K562 (cell line): ENCODE measurements at regions not wholly inside any gene's neighbourhood (a gene's known extent, or its start where the extent isn't known, plus 50 kb on each side); places are given as distances from the start of the nearest gene placed in this dataset.

ENCODE experiments used
- ATAC-seq: fragments of 200-7000 bp; cut with Tn5 transposase; 3 replicates; pipeline ENCODE4 v1.9.1; 2020; ENCODE audit warnings: moderate library complexity
- BruUV-seq: library from RNA; stranded (reverse); fragments of 400-500 nt; replicated peaks from 2 replicates; lab custom pipeline; 2021; lab: Mats Ljungman, UMichigan
- CTCF ChIA-PET: fragments of 300-600 bp; formaldehyde crosslinking; extraction: SDS; loops from one replicate; lab custom pipeline; 2021; ENCODE audit warnings: low intra/inter-chr PET ratio; lab: Yijun Ruan, JAX
- POLR2A ChIA-PET: fragments of 300-600, 350-650 bp; sonication (Branson Sonifier 250); formaldehyde crosslinking; extraction: SDS; loops from one replicate; lab custom pipeline; 2021; ENCODE audit warnings: antibody characterized with exemption, inconsistent platforms; lab: Yijun Ruan, JAX
- DNase-seq, 4 experiments: peaks; one replicate each; pipeline versions ENCODE4 v3.0.0 to v3.0.0-alpha.2; 2011 to 2018; ENCODE audit warnings: low spot score in 3 of 4, mixed read lengths in 3 of 4; ENCODE audit errors: extremely low read depth in 1 of 4
- FAIRE-seq: peaks from 2 replicates; lab custom pipeline; 2011; peaks lifted over from hg19 to GRCh38; lab: Jason Lieb, UNC
- H2AFZ ChIP-seq: 2 replicates; pipeline ENCODE4 v1.6.0; 2011; ENCODE audit warnings: low read depth, low read length, control low read depth, inconsistent platforms
- H3K27ac ChIP-seq: fragments of 200-600 bp; 3 replicates; pipeline ENCODE4 v1.8.0; 2011; ENCODE audit warnings: low read depth, mild to moderate bottlenecking, control low read depth, inconsistent platforms, low read length, moderate library complexity, mixed read lengths; ENCODE audit errors: extremely low read depth
- H3K27me3 ChIP-seq, 2 experiments: fragments of 300-600 bp in 1 of 2; 2 replicates in 1 of 2; 3 replicates in 1 of 2; pipeline versions ENCODE4 v1.6.0 to v1.8.0; 2011; ENCODE audit warnings: inconsistent platforms in 2 of 2, low read length in 2 of 2, mild to moderate bottlenecking in 1 of 2, mixed read lengths in 1 of 2, moderate library complexity in 1 of 2; ENCODE audit not compliant: control insufficient read depth in 2 of 2, insufficient read depth in 2 of 2
- H3K36me3 ChIP-seq: fragments of 300-600 bp; 3 replicates; pipeline ENCODE4 v1.8.0; 2011; ENCODE audit warnings: mild to moderate bottlenecking, low read length, inconsistent platforms; ENCODE audit not compliant: control insufficient read depth, insufficient read depth
- H3K4me1 ChIP-seq, 2 experiments: fragments of 200-600 bp in 1 of 2; replicated peaks in 1 of 2; 2 replicates in 1 of 2; 3 replicates in 1 of 2; pipeline versions ENCODE4 v1.5.1 to v1.8.0; 2011; ENCODE audit warnings: inconsistent platforms in 2 of 2, low read length in 2 of 2, mild to moderate bottlenecking in 1 of 2, mixed read lengths in 1 of 2, moderate library complexity in 1 of 2; ENCODE audit not compliant: control insufficient read depth in 2 of 2, insufficient read depth in 2 of 2
- H3K4me2 ChIP-seq: 2 replicates; pipeline ENCODE4 v1.6.1; 2011; ENCODE audit warnings: low read length, control low read depth, inconsistent platforms, mixed read lengths; ENCODE audit not compliant: insufficient read depth
- H3K4me3 ChIP-seq: fragments of 200-600 bp; sonication (generic), shearing (Covaris generic); 2 replicates; pipeline ENCODE4 v1.5.1; 2016; ENCODE audit warnings: control low read depth, inconsistent platforms
- H3K79me2 ChIP-seq: fragments of 200-600 bp; 3 replicates; pipeline ENCODE4 v1.8.0; 2011; ENCODE audit warnings: low read length, inconsistent platforms; ENCODE audit not compliant: control insufficient read depth, insufficient read depth
- H3K9ac ChIP-seq, 2 experiments: 2 replicates each; pipeline versions ENCODE4 v1.6.0 to v1.6.1; 2011; ENCODE audit warnings: low read depth in 2 of 2, low read length in 2 of 2, control low read depth in 1 of 2, inconsistent platforms in 1 of 2, mild to moderate bottlenecking in 1 of 2, mixed read lengths in 1 of 2; ENCODE audit not compliant: insufficient read depth in 1 of 2
- H3K9me1 ChIP-seq: one replicate; pipeline ENCODE4 v1.6.0; 2011; ENCODE audit warnings: inconsistent platforms, mild to moderate bottlenecking, low read length, moderate library complexity; ENCODE audit not compliant: control insufficient read depth, insufficient read depth
- H3K9me3 ChIP-seq: replicated peaks from 2 replicates; pipeline ENCODE4 v1.5.1; 2011; ENCODE audit warnings: low read depth, low read length, inconsistent platforms; ENCODE audit not compliant: control insufficient read depth, insufficient read depth
- H4K20me1 ChIP-seq: replicated peaks from 2 replicates; pipeline ENCODE4 v1.6.1; 2011; ENCODE audit warnings: low read length, inconsistent platforms, mixed read lengths; ENCODE audit not compliant: control insufficient read depth, insufficient read depth
- CLOCK ChIP-seq: fragments of 250-450 bp; sonication (Bioruptor Pico); IDR thresholded peaks from 2 replicates; pipeline ENCODE4 v1.4.0; 2020; ENCODE audit warnings: mild to moderate bottlenecking, moderate library complexity, borderline replicate concordance
- MAFG ChIP-seq: fragments of 450-650 bp; conservative IDR thresholded peaks from 2 replicates; pipeline ENCODE4 v1.6.1; 2016; ENCODE audit warnings: missing genetic modification characterization, missing compliant biosample characterization
- NFYB ChIP-seq: IDR thresholded peaks from 2 replicates; pipeline ENCODE4 v1.6.1; 2011; ENCODE audit warnings: mild to moderate bottlenecking, moderate library complexity; ENCODE audit not compliant: insufficient read length; ENCODE audit errors: extremely low read depth
- PPARD ChIP-seq: fragments of 250-450 bp; sonication (Bioruptor Pico); IDR thresholded peaks from 2 replicates; pipeline ENCODE4 v1.8.0; 2022; ENCODE audit warnings: inconsistent platforms, mild to moderate bottlenecking, moderate library complexity
- SMAD1 ChIP-seq: fragments of 150-350 bp; IDR thresholded peaks from 2 replicates; pipeline ENCODE4 v1.6.1; 2014; ENCODE audit warnings: low read length, low read depth; ENCODE audit not compliant: partially characterized antibody
- TAF15 ChIP-seq: fragments of 200-400 bp; formaldehyde crosslinking; IDR thresholded peaks from 2 replicates; pipeline ENCODE4 v1.6.1; 2017; ENCODE audit warnings: mild to moderate bottlenecking, low read depth, low read length, moderate library complexity
- ZNF143 ChIP-seq: sonication (generic); formaldehyde crosslinking; IDR thresholded peaks from 2 replicates; pipeline ENCODE4 v1.9.0; 2022; ENCODE audit warnings: mild to moderate bottlenecking, missing genetic modification reagents
- ZNF175 ChIP-seq: fragments of 200-800 bp; sonication (Bioruptor generic); IDR thresholded peaks from 2 replicates; pipeline ENCODE4 v1.6.1; 2016; ENCODE audit warnings: low read depth, mild to moderate bottlenecking, missing genetic modification characterization, missing compliant biosample characterization
- WGBS: fragments of 100-300 bp; shearing (Covaris generic); methylation state at CpG from one replicate; pipeline ENCODE4 v1.1.6; 2016; ENCODE audit warnings: low coverage, mixed read lengths; ENCODE audit not compliant: insufficient coverage; ENCODE audit errors: missing lambda C conversion rate; 5-methylcytosine and 5-hydroxymethylcytosine counted together
- in situ Hi-C: fragments of 300-500 bp; cut with MboI; formaldehyde crosslinking; loops from 4 replicates; pipeline ENCODE4 v1.15.0; 2018; ENCODE audit warnings: inconsistent platforms, mixed read lengths
- intact Hi-C: fragments of 100-400 bp; cut with micrococcal nuclease; formaldehyde crosslinking; loops from 2 replicates; pipeline ENCODE4 v1.14.2; 2022
- TF ChIP-seq, protein P1 (sequence below): sonication (generic); formaldehyde crosslinking; IDR thresholded peaks from 2 replicates; pipeline ENCODE4 v1.8.1; 2023; ENCODE audit warnings: mild to moderate bottlenecking, missing genetic modification reagents

DNA sequence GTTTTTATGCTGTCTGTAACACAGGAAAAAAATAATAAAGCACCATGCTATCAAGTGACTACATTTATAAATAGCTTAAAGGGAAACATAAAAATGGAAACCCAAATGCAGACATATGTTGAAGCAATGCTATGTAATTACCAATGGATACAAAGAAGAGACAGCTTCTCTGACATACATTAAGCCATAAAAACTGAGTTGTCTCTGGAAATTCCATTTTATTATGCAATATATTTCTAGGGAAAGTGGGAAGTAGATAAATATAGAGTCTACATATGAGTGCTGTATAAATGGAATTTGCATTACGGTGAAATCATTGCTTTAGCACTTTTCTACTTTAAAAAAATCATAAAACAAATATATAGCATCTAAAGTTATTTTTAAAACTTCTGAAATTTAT, 135.2 kb upstream of the COL11A1 start:
- H3K4me1 ChIP-seq, result no peaks in the 10 kb centered on the region
- no peak overlapping the region for H3K9ac ChIP-seq
- POLR2A ChIA-PET, result no interaction called here
- no peaks in the 10 kb centered on the region for H3K9me3 ChIP-seq
- FAIRE-seq (no peak), ATAC-seq (no peak), DNase-seq (no peak)
- H3K79me2 ChIP-seq, result no peaks in the 10 kb centered on the region
- no peaks in the 10 kb centered on the region for H3K27me3 ChIP-seq
- no peak overlapping the region for H3K4me3 ChIP-seq
- H3K4me2 ChIP-seq, result no peak overlapping the region
- H3K27ac ChIP-seq, result no peak overlapping the region
- H4K20me1 ChIP-seq, result no peaks in the 10 kb centered on the region
- 4% methylated on average over 1 of the region's 1 CpG for WGBS
- BruUV-seq, result no TSS peak
- H2AFZ ChIP-seq, result no peak overlapping the region
- CTCF ChIA-PET, result no interaction called here
- in situ Hi-C loops, result no loop called here
- no peaks in the 10 kb centered on the region for H3K9me1 ChIP-seq
- intact Hi-C loops, result no loop called here
- H3K36me3 ChIP-seq, result no peaks in the 10 kb centered on the region
- TF ChIP-seq CLOCK (CRISPR knock-in tag) (no peak), NFYB (no peak), SMAD1 (no peak), ZNF175 (CRISPR knock-in tag) (no peak), ZNF143 (CRISPR knock-in tag) (no peak), MAFG (tag) (no peak), TAF15 (no peak), PPARD (CRISPR knock-in tag) (no peak)
- TF ChIP-seq, protein P1, sequence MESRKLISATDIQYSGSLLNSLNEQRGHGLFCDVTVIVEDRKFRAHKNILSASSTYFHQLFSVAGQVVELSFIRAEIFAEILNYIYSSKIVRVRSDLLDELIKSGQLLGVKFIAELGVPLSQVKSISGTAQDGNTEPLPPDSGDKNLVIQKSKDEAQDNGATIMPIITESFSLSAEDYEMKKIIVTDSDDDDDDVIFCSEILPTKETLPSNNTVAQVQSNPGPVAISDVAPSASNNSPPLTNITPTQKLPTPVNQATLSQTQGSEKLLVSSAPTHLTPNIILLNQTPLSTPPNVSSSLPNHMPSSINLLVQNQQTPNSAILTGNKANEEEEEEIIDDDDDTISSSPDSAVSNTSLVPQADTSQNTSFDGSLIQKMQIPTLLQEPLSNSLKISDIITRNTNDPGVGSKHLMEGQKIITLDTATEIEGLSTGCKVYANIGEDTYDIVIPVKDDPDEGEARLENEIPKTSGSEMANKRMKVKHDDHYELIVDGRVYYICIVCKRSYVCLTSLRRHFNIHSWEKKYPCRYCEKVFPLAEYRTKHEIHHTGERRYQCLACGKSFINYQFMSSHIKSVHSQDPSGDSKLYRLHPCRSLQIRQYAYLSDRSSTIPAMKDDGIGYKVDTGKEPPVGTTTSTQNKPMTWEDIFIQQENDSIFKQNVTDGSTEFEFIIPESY (CRISPR knock-in tag), result no peak
